MM.1S (cell line): ENCODE measurements at regions not wholly inside any gene's neighbourhood (a gene's known extent, or its start where the extent isn't known, plus 50 kb on each side); places are given as distances from the start of the nearest gene placed in this dataset.

Experiments
- DNase-seq: peaks from one replicate; pipeline ENCODE4 v3.0.0-alpha.2; 2015
- H2AFZ ChIP-seq: fragments of 300-600 bp; sonication (generic); 2 replicates; pipeline ENCODE4 v1.6.0; 2016; ENCODE audit warnings: antibody characterized with exemption, low read length
- H3F3A ChIP-seq: fragments of 300-600 bp; sonication (generic); 2 replicates; pipeline ENCODE4 v1.6.1; 2016; ENCODE audit warnings: mild to moderate bottlenecking, antibody characterized with exemption, low read length, moderate library complexity, mixed read lengths; ENCODE audit not compliant: insufficient read depth
- H3K27ac ChIP-seq: fragments of 300-600 bp; sonication (generic); 2 replicates; pipeline ENCODE4 v1.5.1; 2016; ENCODE audit warnings: mild to moderate bottlenecking, low read length
- H3K27me3 ChIP-seq: fragments of 300-600 bp; sonication (generic); replicated peaks from 2 replicates; pipeline ENCODE4 v1.6.0; 2016; ENCODE audit warnings: low read length; ENCODE audit not compliant: insufficient read depth
- H3K36me3 ChIP-seq: fragments of 300-600 bp; sonication (generic); replicated peaks from 2 replicates; pipeline ENCODE4 v1.6.1; 2016; ENCODE audit warnings: mild to moderate bottlenecking, low read length, mixed read lengths; ENCODE audit not compliant: insufficient read depth
- H3K4me1 ChIP-seq: fragments of 300-600 bp; sonication (generic); 2 replicates; pipeline ENCODE4 v1.6.1; 2016; ENCODE audit warnings: low read length, mixed read lengths
- H3K4me2 ChIP-seq: fragments of 300-600 bp; sonication (generic); 2 replicates; pipeline ENCODE4 v1.6.0; 2016; ENCODE audit warnings: low read depth, low read length
- H3K4me3 ChIP-seq: fragments of 300-600 bp; sonication (generic); 2 replicates; pipeline ENCODE4 v1.5.1; 2016; ENCODE audit warnings: low read length, mixed read lengths
- H3K79me2 ChIP-seq: fragments of 300-600 bp; sonication (generic); 2 replicates; pipeline ENCODE4 v1.6.1; 2016; ENCODE audit warnings: mixed run types, low read length, mixed read lengths
- H3K9ac ChIP-seq: fragments of 300-600 bp; sonication (generic); 2 replicates; pipeline ENCODE4 v1.6.1; 2016; ENCODE audit warnings: low read length, mixed read lengths
- H3K9me2 ChIP-seq: fragments of 300-600 bp; sonication (generic); replicated peaks from 2 replicates; pipeline ENCODE4 v1.6.1; 2016; ENCODE audit warnings: mild to moderate bottlenecking, low read length, mixed read lengths; ENCODE audit not compliant: insufficient read depth
- H3K9me3 ChIP-seq: fragments of 300-600 bp; sonication (generic); replicated peaks from 2 replicates; pipeline ENCODE4 v1.6.1; 2016; ENCODE audit warnings: mild to moderate bottlenecking, low read length, mixed read lengths; ENCODE audit not compliant: insufficient read depth
- H4K20me1 ChIP-seq: fragments of 300-600 bp; sonication (generic); 2 replicates; pipeline ENCODE4 v1.6.1; 2016; ENCODE audit warnings: mild to moderate bottlenecking, low read length, moderate library complexity, mixed read lengths; ENCODE audit not compliant: insufficient read depth
- EZH2 ChIP-seq: fragments of 300-600 bp; sonication (generic); optimal IDR thresholded peaks from 2 replicates; pipeline ENCODE3; 2017; ENCODE audit warnings: low read depth, mild to moderate bottlenecking, antibody characterized with exemption, low read length, mixed read lengths
- EZH2phosphoT487 ChIP-seq: fragments of 300-600 bp; sonication (generic); IDR thresholded peaks from 2 replicates; pipeline ENCODE4 v1.6.1; 2018; ENCODE audit warnings: antibody characterized with exemption, low read length
- TF ChIP-seq, protein P1 (sequence below): fragments of 300-600 bp; sonication (generic); IDR thresholded peaks from 2 replicates; pipeline ENCODE4 v1.5.1; 2016; ENCODE audit warnings: antibody characterized with exemption, low read length, mixed read lengths

DNA sequence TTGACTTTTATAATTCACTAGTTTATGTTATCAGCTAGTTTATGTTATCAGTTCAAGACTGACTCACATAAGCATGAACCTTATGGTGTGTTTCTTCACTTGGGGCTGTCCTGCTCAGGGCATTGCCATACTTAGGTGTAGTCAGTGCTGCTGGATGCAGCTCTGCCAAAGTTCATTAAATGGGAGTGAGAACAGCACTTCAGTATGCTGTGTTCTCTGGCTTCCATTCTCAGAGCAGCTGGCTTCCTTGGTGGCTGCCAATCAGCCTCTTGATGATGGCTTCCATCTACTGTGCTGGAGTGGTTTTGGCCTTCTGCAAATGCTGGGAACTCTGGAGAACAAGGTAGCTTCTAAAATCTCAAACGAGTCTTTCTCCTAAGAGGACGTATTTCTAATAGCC is 170.7 kb downstream of the TDRD15 start:
- H2AFZ ChIP-seq, result no peak overlapping the region

DNA sequence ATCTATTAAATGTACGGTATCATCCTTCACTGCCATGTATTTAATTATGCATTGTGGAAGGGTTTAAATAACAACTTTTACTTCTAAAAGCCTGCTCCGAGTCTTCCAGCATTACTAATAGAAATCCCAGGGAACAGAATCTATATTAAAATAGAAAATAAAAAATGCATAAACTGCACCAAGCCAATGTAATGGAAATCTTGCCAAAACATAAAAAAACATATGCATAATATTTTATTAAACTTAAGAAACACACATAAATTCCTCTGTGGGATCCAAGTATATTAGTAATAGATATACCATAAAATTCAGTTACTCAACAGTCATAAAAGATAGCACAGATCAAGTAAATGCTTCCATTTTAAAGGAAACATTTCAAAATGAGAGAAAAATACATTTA is 175.6 kb downstream of the TDRD15 start:
- Histone ChIP-seq H3K4me3 (no peak overlapping the region), H3K4me2 (no peak overlapping the region), H3K27ac (no peak overlapping the region), H3K36me3 (no peaks in the 10 kb centered on the region), H3F3A (no peaks in the 10 kb centered on the region), H2AFZ (no peak overlapping the region), H3K27me3 (no peaks in the 10 kb centered on the region), H3K9ac (no peak overlapping the region), H3K79me2 (no peaks in the 10 kb centered on the region), H3K4me1 (no peaks in the 10 kb centered on the region), H3K9me3 (no peaks in the 10 kb centered on the region), H3K9me2 (no peaks in the 10 kb centered on the region), H4K20me1 (no peaks in the 10 kb centered on the region)
- TF ChIP-seq EZH2phosphoT487 (no peak), EZH2 (no peak)
- TF ChIP-seq, protein P1, sequence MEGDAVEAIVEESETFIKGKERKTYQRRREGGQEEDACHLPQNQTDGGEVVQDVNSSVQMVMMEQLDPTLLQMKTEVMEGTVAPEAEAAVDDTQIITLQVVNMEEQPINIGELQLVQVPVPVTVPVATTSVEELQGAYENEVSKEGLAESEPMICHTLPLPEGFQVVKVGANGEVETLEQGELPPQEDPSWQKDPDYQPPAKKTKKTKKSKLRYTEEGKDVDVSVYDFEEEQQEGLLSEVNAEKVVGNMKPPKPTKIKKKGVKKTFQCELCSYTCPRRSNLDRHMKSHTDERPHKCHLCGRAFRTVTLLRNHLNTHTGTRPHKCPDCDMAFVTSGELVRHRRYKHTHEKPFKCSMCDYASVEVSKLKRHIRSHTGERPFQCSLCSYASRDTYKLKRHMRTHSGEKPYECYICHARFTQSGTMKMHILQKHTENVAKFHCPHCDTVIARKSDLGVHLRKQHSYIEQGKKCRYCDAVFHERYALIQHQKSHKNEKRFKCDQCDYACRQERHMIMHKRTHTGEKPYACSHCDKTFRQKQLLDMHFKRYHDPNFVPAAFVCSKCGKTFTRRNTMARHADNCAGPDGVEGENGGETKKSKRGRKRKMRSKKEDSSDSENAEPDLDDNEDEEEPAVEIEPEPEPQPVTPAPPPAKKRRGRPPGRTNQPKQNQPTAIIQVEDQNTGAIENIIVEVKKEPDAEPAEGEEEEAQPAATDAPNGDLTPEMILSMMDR, result no peak
- no peak for DNase-seq

More for the DNA sequence above, 170.7 kb downstream of the TDRD15 start:
- H3F3A ChIP-seq, result no peaks in the 10 kb centered on the region
- no peak overlapping the region for H3K9ac ChIP-seq
- DNase-seq, result no peak
- H3K36me3 ChIP-seq, result no peaks in the 10 kb centered on the region
- H4K20me1 ChIP-seq, result no peaks in the 10 kb centered on the region
- H3K27me3 ChIP-seq, result no peaks in the 10 kb centered on the region
- no peak overlapping the region for H3K27ac ChIP-seq
- H3K9me2 ChIP-seq, result no peaks in the 10 kb centered on the region
- no peak overlapping the region for H3K4me3 ChIP-seq
- no peaks in the 10 kb centered on the region for H3K79me2 ChIP-seq
- no peaks in the 10 kb centered on the region for H3K9me3 ChIP-seq
- H3K4me1 ChIP-seq, result no peaks in the 10 kb centered on the region
- no peak overlapping the region for H3K4me2 ChIP-seq
- TF ChIP-seq EZH2phosphoT487 (no peak), EZH2 (no peak)
- TF ChIP-seq, protein P1, result no peak

DNA sequence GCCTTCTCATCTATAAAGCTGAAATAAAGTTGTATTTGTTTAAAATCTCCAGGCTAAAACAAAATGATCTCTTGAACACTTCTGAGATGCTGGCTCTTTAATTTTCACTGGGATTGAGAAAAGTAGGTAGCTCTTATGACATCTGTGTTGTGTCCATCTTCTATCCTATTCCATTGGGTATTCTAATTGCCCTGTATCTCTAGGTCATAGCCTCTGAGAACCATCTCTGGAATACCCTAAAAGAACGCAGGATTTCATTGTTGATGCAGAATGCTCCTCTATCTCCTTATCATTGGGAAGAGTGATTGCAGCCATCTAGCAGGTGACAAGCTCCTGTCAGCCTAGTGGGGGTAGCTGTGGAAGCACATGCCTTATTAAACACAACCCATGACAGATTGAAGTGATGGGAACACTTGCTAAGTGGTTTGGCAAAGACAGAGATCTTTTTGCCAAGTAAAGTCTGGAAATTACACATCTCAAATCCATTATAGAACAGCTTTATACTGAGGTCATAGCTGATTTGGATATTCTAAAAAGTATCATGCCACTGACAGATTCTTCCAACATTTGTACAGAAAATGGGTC is 178.2 kb downstream of the TDRD15 start:
- no peak for TF ChIP-seq EZH2
- no peak for TF ChIP-seq EZH2phosphoT487
- TF ChIP-seq, protein P1, result no peak
- Histone ChIP-seq H3K4me3 (no peak overlapping the region), H3K36me3 (no peaks in the 10 kb centered on the region), H3F3A (no peaks in the 10 kb centered on the region), H3K9ac (no peak overlapping the region), H2AFZ (no peak overlapping the region), H3K9me2 (no peaks in the 10 kb centered on the region), H3K27me3 (no peaks in the 10 kb centered on the region), H3K27ac (no peak overlapping the region), H3K4me2 (no peak overlapping the region), H3K79me2 (no peaks in the 10 kb centered on the region), H3K4me1 (no peaks in the 10 kb centered on the region), H3K9me3 (no peaks in the 10 kb centered on the region), H4K20me1 (no peaks in the 10 kb centered on the region)
- no peak for DNase-seq
